Breast epithelium (tissue), 3 donors: ENCODE measurements at regions not wholly inside any gene's neighbourhood (a gene's known extent, or its start where the extent isn't known, plus 50 kb on each side); places are given as distances from the start of the nearest gene placed in this dataset.

Source experiments
- POLR2A ChIP-seq: fragments of 450-650 bp; IDR thresholded peaks from one replicate; pipeline ENCODE4 v1.6.1; 2016; ENCODE audit warnings: antibody characterized with exemption, mild to moderate bottlenecking, moderate library complexity
- TF ChIP-seq, protein P1 (sequence below), 3 donors: fragments of 450-650 bp; IDR thresholded peaks; one replicate each; pipeline ENCODE4 v1.5.1; 2016 to 2017; ENCODE audit warnings: antibody characterized with exemption in 3 of 3, mild to moderate bottlenecking in 3 of 3, moderate library complexity in 3 of 3

- TF ChIP-seq, protein P1, sequence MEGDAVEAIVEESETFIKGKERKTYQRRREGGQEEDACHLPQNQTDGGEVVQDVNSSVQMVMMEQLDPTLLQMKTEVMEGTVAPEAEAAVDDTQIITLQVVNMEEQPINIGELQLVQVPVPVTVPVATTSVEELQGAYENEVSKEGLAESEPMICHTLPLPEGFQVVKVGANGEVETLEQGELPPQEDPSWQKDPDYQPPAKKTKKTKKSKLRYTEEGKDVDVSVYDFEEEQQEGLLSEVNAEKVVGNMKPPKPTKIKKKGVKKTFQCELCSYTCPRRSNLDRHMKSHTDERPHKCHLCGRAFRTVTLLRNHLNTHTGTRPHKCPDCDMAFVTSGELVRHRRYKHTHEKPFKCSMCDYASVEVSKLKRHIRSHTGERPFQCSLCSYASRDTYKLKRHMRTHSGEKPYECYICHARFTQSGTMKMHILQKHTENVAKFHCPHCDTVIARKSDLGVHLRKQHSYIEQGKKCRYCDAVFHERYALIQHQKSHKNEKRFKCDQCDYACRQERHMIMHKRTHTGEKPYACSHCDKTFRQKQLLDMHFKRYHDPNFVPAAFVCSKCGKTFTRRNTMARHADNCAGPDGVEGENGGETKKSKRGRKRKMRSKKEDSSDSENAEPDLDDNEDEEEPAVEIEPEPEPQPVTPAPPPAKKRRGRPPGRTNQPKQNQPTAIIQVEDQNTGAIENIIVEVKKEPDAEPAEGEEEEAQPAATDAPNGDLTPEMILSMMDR (IDR thresholded peaks at IDR 0.05): no peak
- TF ChIP-seq POLR2A: no peak
These were observed 109.2 kb upstream of the MAP2 start for GRCh38 chr2:209314653-209315052.
